Esophagus muscularis mucosa (tissue), 4 donors: ENCODE measurements at regions not wholly inside any gene's neighbourhood (a gene's known extent, or its start where the extent isn't known, plus 50 kb on each side); places are given as distances from the start of the nearest gene placed in this dataset.

ENCODE experiments used
- CTCF ChIP-seq, 3 experiments: fragments of 200-600 bp in 2 of 3; fragments of 450-650 bp in 1 of 3; sonication (generic) in 2 of 3; IDR thresholded peaks; one replicate each; pipeline ENCODE4 v1.5.1; 2017 to 2019; ENCODE audit warnings: antibody characterized with exemption in 3 of 3, mild to moderate bottlenecking in 2 of 3, moderate library complexity in 1 of 3
- EP300 ChIP-seq: sonication (generic); formaldehyde crosslinking; IDR thresholded peaks from one replicate; pipeline ENCODE4 v1.6.1; 2017; ENCODE audit warnings: antibody characterized with exemption
- POLR2A ChIP-seq: fragments of 450-650 bp; IDR thresholded peaks from one replicate; pipeline ENCODE4 v1.6.1; 2017; ENCODE audit warnings: antibody characterized with exemption, moderate library complexity, mild to moderate bottlenecking, low read depth
- POLR2AphosphoS5 ChIP-seq, 2 donors: sonication (generic); formaldehyde crosslinking; IDR thresholded peaks; one replicate each; pipeline ENCODE4 v1.6.1; 2017; ENCODE audit warnings: antibody characterized with exemption in 2 of 2

DNA sequence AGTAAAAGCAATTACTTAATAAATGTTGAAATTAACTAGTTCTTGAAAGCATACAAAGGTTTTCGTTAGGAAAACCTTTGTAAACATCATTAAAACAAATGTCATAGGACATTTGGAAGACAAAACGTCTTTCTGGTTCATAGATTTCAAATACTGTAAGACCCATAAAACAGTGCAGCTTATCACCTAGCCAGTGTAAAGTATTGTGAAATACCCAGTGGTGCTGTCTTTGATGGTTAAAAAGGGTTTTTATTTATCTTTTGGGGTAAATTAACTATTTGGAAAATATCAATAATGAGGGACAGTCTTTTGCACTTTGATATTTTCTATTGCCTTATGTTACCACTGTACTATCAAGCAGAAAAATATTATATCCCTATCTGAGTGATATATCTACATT, 120.0 kb upstream of the FAM98A start:
- TF ChIP-seq POLR2A (no peak), CTCF (IDR thresholded peaks at IDR 0.05) (no peak), POLR2AphosphoS5 (IDR thresholded peaks at IDR 0.05) (no peak), EP300 (no peak)
